H54 (cell line): ENCODE measurements at regions not wholly inside any gene's neighbourhood (a gene's known extent, or its start where the extent isn't known, plus 50 kb on each side); places are given as distances from the start of the nearest gene placed in this dataset.

Experiments used
- DNase-seq: peaks from one replicate; pipeline ENCODE4 v3.0.0; 2011; ENCODE audit warnings: low spot score, mixed read lengths; ENCODE audit not compliant: insufficient read length
- FAIRE-seq: peaks from 3 replicates; lab custom pipeline; 2011; peaks lifted over from hg19 to GRCh38; lab: Jason Lieb, UNC
- POLR2A ChIP-seq: IDR thresholded peaks from 2 replicates; pipeline ENCODE4 v1.6.1; 2011; ENCODE audit warnings: low read depth, mild to moderate bottlenecking, low read length

GRCh38 chr1:234932106-234932505 lies 196.5 kb downstream of the TOMM20 start:
- FAIRE-seq: no peak
- no peak for TF ChIP-seq POLR2A
- no peak for DNase-seq

- FAIRE-seq (no peak), DNase-seq (no peak)
- no peak for TF ChIP-seq POLR2A
Measured at GRCh38 chr1:234931404-234931973, 197.1 kb downstream of the TOMM20 start.

GRCh38 chr1:234929369-234929768 lies 199.3 kb downstream of the TOMM20 start:
- FAIRE-seq (no peak), DNase-seq (no peak)
- TF ChIP-seq POLR2A: no peak

GRCh38 chr1:234928642-234929041 lies 200.0 kb downstream of the TOMM20 start:
- DNase-seq: no peak
- TF ChIP-seq POLR2A: no peak

GRCh38 chr1:234927971-234928640 lies 200.5 kb downstream of the TOMM20 start:
- DNase-seq (no peak), FAIRE-seq (no peak)
- no peak for TF ChIP-seq POLR2A

More at GRCh38 chr1:234928642-234929041, 200.0 kb downstream of the TOMM20 start:
- no peak for FAIRE-seq

GRCh38 chr1:234927312-234927970 lies 201.2 kb downstream of the TOMM20 start:
- FAIRE-seq: no peak
- no peak for DNase-seq
- no peak for TF ChIP-seq POLR2A

- no peak for TF ChIP-seq POLR2A
Measured at GRCh38 chr1:234926559-234927311, 201.9 kb downstream of the TOMM20 start.

GRCh38 chr1:234926264-234926558 lies 202.4 kb downstream of the TOMM20 start:
- no peak for TF ChIP-seq POLR2A
- DNase-seq: no peak
- no peak for FAIRE-seq

More at GRCh38 chr1:234926559-234927311, 201.9 kb downstream of the TOMM20 start:
- FAIRE-seq (no peak), DNase-seq (no peak)

GRCh38 chr1:234925440-234926263 lies 203.0 kb downstream of the TOMM20 start:
- peak; percentile 67 for DNase-seq
- FAIRE-seq: no peak
- no peak for TF ChIP-seq POLR2A

GRCh38 chr1:234924450-234925355 lies 203.9 kb downstream of the TOMM20 start:
- FAIRE-seq (no peak), DNase-seq (no peak)
- no peak for TF ChIP-seq POLR2A

GRCh38 chr1:234923626-234924025 lies 205.0 kb downstream of the TOMM20 start:
- DNase-seq (no peak), FAIRE-seq (no peak)
- TF ChIP-seq POLR2A: no peak

- no peak for DNase-seq
- no peak for TF ChIP-seq POLR2A
- FAIRE-seq: no peak
Measured at GRCh38 chr1:234922987-234923386, 205.7 kb downstream of the TOMM20 start.
